ENCODE measurements at regions not wholly inside any gene's neighbourhood (a gene's known extent, or its start where the extent isn't known, plus 50 kb on each side); places are given as distances from the start of the nearest gene placed in this dataset.

DNA sequence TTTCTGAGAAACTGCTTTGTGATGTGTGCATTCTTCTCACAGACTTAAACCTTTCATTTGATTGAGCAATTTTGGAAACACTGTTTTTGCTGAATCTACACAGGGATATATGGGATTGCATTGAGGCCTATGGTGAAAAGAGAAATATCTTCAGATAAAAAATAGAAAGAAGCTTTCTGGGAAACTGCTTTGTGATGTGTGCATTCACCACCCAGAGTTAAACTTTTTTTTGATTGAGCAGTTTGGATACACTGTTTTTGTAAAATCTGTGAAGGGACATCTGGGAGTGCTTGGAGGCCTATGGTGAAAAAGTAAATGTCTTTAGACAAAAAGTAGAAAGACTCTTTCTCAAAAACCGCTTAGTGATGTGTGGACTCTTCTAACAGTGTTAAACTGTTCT, 1683.8 kb downstream of the UQCRFS1 start:
- ATAC-seq (no peak), DNase-seq (ENCODE audit: low spot score) (no peak), FAIRE-seq (no peak)
- Histone ChIP-seq H3K4me3 (replicated peaks in 1 of 3; ENCODE audit: insufficient read depth in 1 of 3, low read depth in 2 of 3, low read length in 3 of 3) (no peak overlapping the region), H2AFZ (ENCODE audit: low read length) (no peak overlapping the region), H3K4me2 (ENCODE audit: low read depth, low read length) (no peak overlapping the region), H3K36me3 (replicated peaks in 1 of 2; ENCODE audit: control insufficient read depth in 1 of 2, insufficient read depth in 2 of 2, low read length in 2 of 2) (no peaks in the 10 kb centered on the region), H3K9me3 (ENCODE audit: low read length) (peaks cover 100% of the 10 kb centered on the region), H3K27me3 (ENCODE audit: control insufficient read depth in 1 of 2, insufficient read depth in 2 of 2, low read length in 2 of 2) (no peaks in the 10 kb centered on the region), H3K9ac (ENCODE audit: insufficient read depth, low read depth, low read length) (no peak overlapping the region), H4K20me1 (ENCODE audit: insufficient read depth, low read length) (no peaks in the 10 kb centered on the region), H3K79me2 (ENCODE audit: insufficient read depth, low read length) (no peaks in the 10 kb centered on the region), H3K27ac (ENCODE audit: extremely low read length, insufficient read depth, low read length) (no peak overlapping the region), H3K4me1 (ENCODE audit: insufficient read depth, low read length) (no peaks in the 10 kb centered on the region)
- 3% methylated on average over 1 of the region's 1 CpG for WGBS (ENCODE audit: low lambda C conversion rate)
- CTCF ChIA-PET (ENCODE audit: low intra/inter-chr PET ratio, low total read pairs): no interaction called here
- no TSS peak for BruUV-seq (replicated peaks)
- TF ChIP-seq, protein P1, sequence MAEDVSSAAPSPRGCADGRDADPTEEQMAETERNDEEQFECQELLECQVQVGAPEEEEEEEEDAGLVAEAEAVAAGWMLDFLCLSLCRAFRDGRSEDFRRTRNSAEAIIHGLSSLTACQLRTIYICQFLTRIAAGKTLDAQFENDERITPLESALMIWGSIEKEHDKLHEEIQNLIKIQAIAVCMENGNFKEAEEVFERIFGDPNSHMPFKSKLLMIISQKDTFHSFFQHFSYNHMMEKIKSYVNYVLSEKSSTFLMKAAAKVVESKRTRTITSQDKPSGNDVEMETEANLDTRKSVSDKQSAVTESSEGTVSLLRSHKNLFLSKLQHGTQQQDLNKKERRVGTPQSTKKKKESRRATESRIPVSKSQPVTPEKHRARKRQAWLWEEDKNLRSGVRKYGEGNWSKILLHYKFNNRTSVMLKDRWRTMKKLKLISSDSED (CRISPR knock-in tag; IDR thresholded peaks at IDR 0.05): no peak
- no peak for TF ChIP-seq SMAD1 (CRISPR knock-in tag; IDR thresholded peaks at IDR 0.05; ENCODE audit: borderline replicate concordance, low read depth)
- no peak for TF ChIP-seq SRSF1 (optimal IDR thresholded peaks at IDR 0.05; ENCODE audit: low read depth, low read length)
- TF ChIP-seq ZNF20 (CRISPR knock-in tag; IDR thresholded peaks at IDR 0.05): no peak
- no peak for TF ChIP-seq ZMYM2 (CRISPR knock-in tag; IDR thresholded peaks at IDR 0.05)
- TF ChIP-seq ZNF138 (CRISPR knock-in tag; IDR thresholded peaks at IDR 0.05; ENCODE audit: low read depth): no peak
- TF ChIP-seq ZNF382 (CRISPR knock-in tag; IDR thresholded peaks at IDR 0.05; ENCODE audit: borderline replicate concordance): no peak
- TF ChIP-seq FOXC1 (CRISPR knock-in tag; IDR thresholded peaks at IDR 0.05; ENCODE audit: borderline replicate concordance): no peak
- no peak for TF ChIP-seq NFE2L1 (CRISPR knock-in tag; IDR thresholded peaks at IDR 0.05; ENCODE audit: borderline replicate concordance)
- TF ChIP-seq, protein P2, sequence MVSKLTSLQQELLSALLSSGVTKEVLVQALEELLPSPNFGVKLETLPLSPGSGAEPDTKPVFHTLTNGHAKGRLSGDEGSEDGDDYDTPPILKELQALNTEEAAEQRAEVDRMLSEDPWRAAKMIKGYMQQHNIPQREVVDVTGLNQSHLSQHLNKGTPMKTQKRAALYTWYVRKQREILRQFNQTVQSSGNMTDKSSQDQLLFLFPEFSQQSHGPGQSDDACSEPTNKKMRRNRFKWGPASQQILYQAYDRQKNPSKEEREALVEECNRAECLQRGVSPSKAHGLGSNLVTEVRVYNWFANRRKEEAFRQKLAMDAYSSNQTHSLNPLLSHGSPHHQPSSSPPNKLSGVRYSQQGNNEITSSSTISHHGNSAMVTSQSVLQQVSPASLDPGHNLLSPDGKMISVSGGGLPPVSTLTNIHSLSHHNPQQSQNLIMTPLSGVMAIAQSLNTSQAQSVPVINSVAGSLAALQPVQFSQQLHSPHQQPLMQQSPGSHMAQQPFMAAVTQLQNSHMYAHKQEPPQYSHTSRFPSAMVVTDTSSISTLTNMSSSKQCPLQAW (CRISPR knock-in tag; IDR thresholded peaks at IDR 0.05): no peak
- TF ChIP-seq, protein P3, sequence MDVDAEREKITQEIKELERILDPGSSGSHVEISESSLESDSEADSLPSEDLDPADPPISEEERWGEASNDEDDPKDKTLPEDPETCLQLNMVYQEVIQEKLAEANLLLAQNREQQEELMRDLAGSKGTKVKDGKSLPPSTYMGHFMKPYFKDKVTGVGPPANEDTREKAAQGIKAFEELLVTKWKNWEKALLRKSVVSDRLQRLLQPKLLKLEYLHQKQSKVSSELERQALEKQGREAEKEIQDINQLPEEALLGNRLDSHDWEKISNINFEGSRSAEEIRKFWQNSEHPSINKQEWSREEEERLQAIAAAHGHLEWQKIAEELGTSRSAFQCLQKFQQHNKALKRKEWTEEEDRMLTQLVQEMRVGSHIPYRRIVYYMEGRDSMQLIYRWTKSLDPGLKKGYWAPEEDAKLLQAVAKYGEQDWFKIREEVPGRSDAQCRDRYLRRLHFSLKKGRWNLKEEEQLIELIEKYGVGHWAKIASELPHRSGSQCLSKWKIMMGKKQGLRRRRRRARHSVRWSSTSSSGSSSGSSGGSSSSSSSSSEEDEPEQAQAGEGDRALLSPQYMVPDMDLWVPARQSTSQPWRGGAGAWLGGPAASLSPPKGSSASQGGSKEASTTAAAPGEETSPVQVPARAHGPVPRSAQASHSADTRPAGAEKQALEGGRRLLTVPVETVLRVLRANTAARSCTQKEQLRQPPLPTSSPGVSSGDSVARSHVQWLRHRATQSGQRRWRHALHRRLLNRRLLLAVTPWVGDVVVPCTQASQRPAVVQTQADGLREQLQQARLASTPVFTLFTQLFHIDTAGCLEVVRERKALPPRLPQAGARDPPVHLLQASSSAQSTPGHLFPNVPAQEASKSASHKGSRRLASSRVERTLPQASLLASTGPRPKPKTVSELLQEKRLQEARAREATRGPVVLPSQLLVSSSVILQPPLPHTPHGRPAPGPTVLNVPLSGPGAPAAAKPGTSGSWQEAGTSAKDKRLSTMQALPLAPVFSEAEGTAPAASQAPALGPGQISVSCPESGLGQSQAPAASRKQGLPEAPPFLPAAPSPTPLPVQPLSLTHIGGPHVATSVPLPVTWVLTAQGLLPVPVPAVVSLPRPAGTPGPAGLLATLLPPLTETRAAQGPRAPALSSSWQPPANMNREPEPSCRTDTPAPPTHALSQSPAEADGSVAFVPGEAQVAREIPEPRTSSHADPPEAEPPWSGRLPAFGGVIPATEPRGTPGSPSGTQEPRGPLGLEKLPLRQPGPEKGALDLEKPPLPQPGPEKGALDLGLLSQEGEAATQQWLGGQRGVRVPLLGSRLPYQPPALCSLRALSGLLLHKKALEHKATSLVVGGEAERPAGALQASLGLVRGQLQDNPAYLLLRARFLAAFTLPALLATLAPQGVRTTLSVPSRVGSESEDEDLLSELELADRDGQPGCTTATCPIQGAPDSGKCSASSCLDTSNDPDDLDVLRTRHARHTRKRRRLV (CRISPR knock-in tag; IDR thresholded peaks at IDR 0.05): no peak
- no peak for TF ChIP-seq ARNTL (CRISPR knock-in tag; IDR thresholded peaks at IDR 0.05)
- in situ Hi-C loops (cut with HindIII; ENCODE audit: extremely low pct_ligation_motif_present, low pct_unique_long_range_greater_than_20kb): no loop called here
- POLR2A ChIA-PET: no interaction called here
- intact Hi-C loops (cut with micrococcal nuclease; ENCODE audit: unreplicated experiment): no loop called here
